ENCODE measurements at regions not wholly inside any gene's neighbourhood (a gene's known extent, or its start where the extent isn't known, plus 50 kb on each side); places are given as distances from the start of the nearest gene placed in this dataset.
"Not testable (repeated sequence)": the region's sequence is repeated elsewhere in the genome, so short reads cannot be mapped to it uniquely, and the experiment has no call there.

DNA sequence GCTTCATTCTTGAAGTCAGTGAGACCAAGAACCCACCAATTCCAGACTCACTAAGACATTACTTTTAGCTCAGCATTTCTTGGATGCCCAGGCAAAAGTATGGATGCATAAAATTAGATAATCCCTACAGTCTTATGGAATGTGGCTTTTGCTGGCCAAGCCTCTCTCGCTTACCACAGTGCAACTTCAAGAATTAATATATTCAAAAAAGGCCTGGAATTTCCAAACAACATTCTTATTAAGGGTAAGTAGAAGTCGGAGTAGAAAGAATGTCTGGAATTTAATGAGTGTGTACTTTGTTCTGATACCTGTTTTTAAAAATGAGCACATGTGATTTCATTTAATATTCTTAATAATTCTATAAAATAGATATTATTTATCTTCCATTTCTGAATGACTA, 302.4 kb upstream of the TMTC4 start:
- TF ChIP-seq, protein P1, sequence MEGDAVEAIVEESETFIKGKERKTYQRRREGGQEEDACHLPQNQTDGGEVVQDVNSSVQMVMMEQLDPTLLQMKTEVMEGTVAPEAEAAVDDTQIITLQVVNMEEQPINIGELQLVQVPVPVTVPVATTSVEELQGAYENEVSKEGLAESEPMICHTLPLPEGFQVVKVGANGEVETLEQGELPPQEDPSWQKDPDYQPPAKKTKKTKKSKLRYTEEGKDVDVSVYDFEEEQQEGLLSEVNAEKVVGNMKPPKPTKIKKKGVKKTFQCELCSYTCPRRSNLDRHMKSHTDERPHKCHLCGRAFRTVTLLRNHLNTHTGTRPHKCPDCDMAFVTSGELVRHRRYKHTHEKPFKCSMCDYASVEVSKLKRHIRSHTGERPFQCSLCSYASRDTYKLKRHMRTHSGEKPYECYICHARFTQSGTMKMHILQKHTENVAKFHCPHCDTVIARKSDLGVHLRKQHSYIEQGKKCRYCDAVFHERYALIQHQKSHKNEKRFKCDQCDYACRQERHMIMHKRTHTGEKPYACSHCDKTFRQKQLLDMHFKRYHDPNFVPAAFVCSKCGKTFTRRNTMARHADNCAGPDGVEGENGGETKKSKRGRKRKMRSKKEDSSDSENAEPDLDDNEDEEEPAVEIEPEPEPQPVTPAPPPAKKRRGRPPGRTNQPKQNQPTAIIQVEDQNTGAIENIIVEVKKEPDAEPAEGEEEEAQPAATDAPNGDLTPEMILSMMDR (IDR thresholded peaks at IDR 0.05; ENCODE audit: insufficient read depth, low read length): no peak
- TF ChIP-seq GABPA (IDR thresholded peaks at IDR 0.05; ENCODE audit: low read depth): no peak
- no peak overlapping the region for H3K27ac ChIP-seq (replicated peaks)
- H3K27me3 ChIP-seq (ENCODE audit: insufficient read depth, poor library complexity, severe bottlenecking): peaks cover 6% of the 10 kb centered on the region
- H3K4me3 ChIP-seq (replicated peaks; ENCODE audit: insufficient read depth, low read length): no peak overlapping the region
- no peak for DNase-seq (ENCODE audit: low read depth in 1 of 2, low spot score in 1 of 2)

DNA sequence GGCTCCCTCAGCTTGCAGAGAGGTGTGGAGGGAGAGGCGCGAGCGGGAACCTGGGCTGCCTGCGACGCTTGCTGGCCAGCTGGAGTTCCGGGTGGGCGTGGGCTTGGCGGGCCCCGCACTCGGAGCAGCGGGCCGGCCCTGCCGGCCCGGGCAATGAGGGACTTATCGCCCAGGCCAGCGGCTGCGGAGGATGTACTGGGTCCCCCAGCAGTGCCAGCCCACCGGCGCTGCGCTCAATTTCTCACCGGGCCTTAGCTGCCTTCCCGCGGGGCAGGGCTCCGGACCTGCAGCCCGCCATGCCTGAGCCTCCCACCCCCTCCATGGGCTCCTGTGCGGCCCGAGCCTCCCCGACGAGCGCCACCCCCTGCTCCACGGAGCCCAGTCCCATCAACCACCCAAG, 301.1 kb upstream of the TMTC4 start:
- not testable (repeated sequence) for H3K27ac ChIP-seq (replicated peaks); H3K27me3 ChIP-seq (ENCODE audit: insufficient read depth, poor library complexity, severe bottlenecking); H3K4me3 ChIP-seq (replicated peaks; ENCODE audit: insufficient read depth, low read length); DNase-seq (ENCODE audit: low read depth in 1 of 2, low spot score in 1 of 2)

DNA sequence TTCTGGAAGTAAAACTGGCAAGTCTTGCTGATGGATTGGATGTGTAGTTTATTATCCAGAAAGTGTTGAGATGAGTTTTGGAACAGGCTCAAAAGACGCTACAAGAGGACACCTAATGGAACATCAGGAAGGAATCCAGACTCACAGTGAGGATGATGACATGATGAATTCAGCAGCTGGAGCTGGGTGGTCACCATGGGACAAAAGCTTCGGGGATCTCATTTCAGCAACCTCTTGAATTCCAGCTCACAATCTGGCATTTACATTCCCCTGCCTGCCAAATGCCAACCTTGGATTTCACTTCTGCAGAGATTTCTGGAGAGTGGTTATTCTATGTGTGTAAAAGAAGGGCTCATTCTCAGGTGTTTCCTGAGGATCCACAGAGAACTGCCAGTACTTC, 288.0 kb upstream of the TMTC4 start:
- TF ChIP-seq, protein P1 (IDR thresholded peaks at IDR 0.05; ENCODE audit: insufficient read depth, low read length): no peak
- TF ChIP-seq GABPA (IDR thresholded peaks at IDR 0.05; ENCODE audit: low read depth): no peak
- TF ChIP-seq SPI1 (IDR thresholded peaks at IDR 0.05; ENCODE audit: borderline replicate concordance, low read depth): no peak
- TF ChIP-seq, protein P2, sequence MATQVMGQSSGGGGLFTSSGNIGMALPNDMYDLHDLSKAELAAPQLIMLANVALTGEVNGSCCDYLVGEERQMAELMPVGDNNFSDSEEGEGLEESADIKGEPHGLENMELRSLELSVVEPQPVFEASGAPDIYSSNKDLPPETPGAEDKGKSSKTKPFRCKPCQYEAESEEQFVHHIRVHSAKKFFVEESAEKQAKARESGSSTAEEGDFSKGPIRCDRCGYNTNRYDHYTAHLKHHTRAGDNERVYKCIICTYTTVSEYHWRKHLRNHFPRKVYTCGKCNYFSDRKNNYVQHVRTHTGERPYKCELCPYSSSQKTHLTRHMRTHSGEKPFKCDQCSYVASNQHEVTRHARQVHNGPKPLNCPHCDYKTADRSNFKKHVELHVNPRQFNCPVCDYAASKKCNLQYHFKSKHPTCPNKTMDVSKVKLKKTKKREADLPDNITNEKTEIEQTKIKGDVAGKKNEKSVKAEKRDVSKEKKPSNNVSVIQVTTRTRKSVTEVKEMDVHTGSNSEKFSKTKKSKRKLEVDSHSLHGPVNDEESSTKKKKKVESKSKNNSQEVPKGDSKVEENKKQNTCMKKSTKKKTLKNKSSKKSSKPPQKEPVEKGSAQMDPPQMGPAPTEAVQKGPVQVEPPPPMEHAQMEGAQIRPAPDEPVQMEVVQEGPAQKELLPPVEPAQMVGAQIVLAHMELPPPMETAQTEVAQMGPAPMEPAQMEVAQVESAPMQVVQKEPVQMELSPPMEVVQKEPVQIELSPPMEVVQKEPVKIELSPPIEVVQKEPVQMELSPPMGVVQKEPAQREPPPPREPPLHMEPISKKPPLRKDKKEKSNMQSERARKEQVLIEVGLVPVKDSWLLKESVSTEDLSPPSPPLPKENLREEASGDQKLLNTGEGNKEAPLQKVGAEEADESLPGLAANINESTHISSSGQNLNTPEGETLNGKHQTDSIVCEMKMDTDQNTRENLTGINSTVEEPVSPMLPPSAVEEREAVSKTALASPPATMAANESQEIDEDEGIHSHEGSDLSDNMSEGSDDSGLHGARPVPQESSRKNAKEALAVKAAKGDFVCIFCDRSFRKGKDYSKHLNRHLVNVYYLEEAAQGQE (IDR thresholded peaks at IDR 0.05; ENCODE audit: insufficient replicate concordance, low read depth): no peak
- TF ChIP-seq POLR2AphosphoS5 (IDR thresholded peaks at IDR 0.05; ENCODE audit: low read depth): no peak
- no peak for DNase-seq (ENCODE audit: low read depth in 1 of 2, low spot score in 1 of 2)
- Histone ChIP-seq H3K27me3 (ENCODE audit: insufficient read depth, poor library complexity, severe bottlenecking) (no peaks in the 10 kb centered on the region), H3K27ac (replicated peaks) (no peak overlapping the region), H3K4me3 (replicated peaks; ENCODE audit: insufficient read depth, low read length) (no peak overlapping the region)

DNA sequence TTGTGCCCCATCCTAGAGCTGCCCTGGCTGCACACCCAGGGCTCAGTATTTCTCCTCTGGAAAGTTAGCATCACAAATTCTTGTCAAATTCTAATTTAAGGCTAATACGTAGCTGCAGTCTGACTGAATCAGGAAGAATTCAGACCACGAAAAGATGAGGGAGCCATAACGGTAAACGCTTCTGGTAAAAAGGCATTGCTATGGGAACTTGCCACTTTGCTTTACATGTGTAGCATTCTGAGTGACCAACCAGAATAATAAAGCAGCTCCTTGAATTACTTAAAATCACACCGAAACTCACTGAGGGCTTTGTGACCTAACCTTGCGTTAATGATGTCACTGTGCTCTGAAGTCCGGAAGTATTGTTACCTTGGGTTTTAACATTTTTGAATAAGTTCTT, 286.6 kb upstream of the TMTC4 start:
- Histone ChIP-seq H3K4me3 (replicated peaks; ENCODE audit: insufficient read depth, low read length) (no peak overlapping the region), H3K27ac (replicated peaks) (no peak overlapping the region), H3K27me3 (ENCODE audit: insufficient read depth, poor library complexity, severe bottlenecking) (no peaks in the 10 kb centered on the region)
- DNase-seq (ENCODE audit: low read depth in 1 of 2, low spot score in 1 of 2): no peak
- TF ChIP-seq SPI1 (IDR thresholded peaks at IDR 0.05; ENCODE audit: borderline replicate concordance, low read depth) (no peak), GABPA (IDR thresholded peaks at IDR 0.05; ENCODE audit: low read depth) (no peak), POLR2AphosphoS5 (IDR thresholded peaks at IDR 0.05; ENCODE audit: low read depth) (no peak)
- TF ChIP-seq, protein P2 (IDR thresholded peaks at IDR 0.05; ENCODE audit: insufficient replicate concordance, low read depth): no peak
- TF ChIP-seq, protein P1 (IDR thresholded peaks at IDR 0.05; ENCODE audit: insufficient read depth, low read length): no peak
